H1 (cell line): ENCODE measurements at regions not wholly inside any gene's neighbourhood (a gene's known extent, or its start where the extent isn't known, plus 50 kb on each side); places are given as distances from the start of the nearest gene placed in this dataset.

Experiments
- KDM1A ChIP-seq: fragments of 200-600, 300-600 bp; sonication (generic); IDR thresholded peaks from 2 replicates; pipeline ENCODE4 v1.7.1; 2016; ENCODE audit warnings: mild to moderate bottlenecking, low read length, borderline replicate concordance
- SIX5 ChIP-seq: IDR thresholded peaks from 2 replicates; pipeline ENCODE4 v1.6.1; 2011; ENCODE audit warnings: mild to moderate bottlenecking, low read depth, low read length
- TF ChIP-seq, protein P1 (sequence below): fragments of 300-600 bp; sonication (generic); IDR thresholded peaks from 2 replicates; pipeline ENCODE4 v1.7.1; 2012; ENCODE audit warnings: low read length, moderate library complexity, mild to moderate bottlenecking, inconsistent platforms; ENCODE audit not compliant: insufficient replicate concordance
- TF ChIP-seq, protein P2 (sequence below): IDR thresholded peaks from 2 replicates; pipeline ENCODE4 v1.6.1; 2012; ENCODE audit warnings: low read length, inconsistent platforms

DNA sequence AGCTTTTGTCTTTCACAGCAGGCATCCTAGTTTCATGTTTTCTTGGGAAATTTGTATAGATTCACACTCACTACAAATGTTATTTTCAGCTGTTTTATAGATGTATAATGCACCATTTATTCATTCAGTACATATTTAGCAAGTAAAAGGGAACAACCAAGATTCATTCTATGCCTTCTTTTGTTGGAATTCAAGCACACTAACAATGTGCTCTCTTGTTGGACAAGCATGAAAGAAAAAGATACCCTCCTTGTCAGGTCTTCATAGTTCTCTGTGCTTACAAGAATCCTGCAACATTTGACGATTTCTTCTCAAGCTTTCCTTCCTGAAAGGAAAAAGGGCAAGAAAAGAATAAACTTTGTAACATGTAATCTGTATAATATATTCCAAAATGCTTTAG is 456.0 kb downstream of the USP25 start (continued):
- TF ChIP-seq, protein P1, sequence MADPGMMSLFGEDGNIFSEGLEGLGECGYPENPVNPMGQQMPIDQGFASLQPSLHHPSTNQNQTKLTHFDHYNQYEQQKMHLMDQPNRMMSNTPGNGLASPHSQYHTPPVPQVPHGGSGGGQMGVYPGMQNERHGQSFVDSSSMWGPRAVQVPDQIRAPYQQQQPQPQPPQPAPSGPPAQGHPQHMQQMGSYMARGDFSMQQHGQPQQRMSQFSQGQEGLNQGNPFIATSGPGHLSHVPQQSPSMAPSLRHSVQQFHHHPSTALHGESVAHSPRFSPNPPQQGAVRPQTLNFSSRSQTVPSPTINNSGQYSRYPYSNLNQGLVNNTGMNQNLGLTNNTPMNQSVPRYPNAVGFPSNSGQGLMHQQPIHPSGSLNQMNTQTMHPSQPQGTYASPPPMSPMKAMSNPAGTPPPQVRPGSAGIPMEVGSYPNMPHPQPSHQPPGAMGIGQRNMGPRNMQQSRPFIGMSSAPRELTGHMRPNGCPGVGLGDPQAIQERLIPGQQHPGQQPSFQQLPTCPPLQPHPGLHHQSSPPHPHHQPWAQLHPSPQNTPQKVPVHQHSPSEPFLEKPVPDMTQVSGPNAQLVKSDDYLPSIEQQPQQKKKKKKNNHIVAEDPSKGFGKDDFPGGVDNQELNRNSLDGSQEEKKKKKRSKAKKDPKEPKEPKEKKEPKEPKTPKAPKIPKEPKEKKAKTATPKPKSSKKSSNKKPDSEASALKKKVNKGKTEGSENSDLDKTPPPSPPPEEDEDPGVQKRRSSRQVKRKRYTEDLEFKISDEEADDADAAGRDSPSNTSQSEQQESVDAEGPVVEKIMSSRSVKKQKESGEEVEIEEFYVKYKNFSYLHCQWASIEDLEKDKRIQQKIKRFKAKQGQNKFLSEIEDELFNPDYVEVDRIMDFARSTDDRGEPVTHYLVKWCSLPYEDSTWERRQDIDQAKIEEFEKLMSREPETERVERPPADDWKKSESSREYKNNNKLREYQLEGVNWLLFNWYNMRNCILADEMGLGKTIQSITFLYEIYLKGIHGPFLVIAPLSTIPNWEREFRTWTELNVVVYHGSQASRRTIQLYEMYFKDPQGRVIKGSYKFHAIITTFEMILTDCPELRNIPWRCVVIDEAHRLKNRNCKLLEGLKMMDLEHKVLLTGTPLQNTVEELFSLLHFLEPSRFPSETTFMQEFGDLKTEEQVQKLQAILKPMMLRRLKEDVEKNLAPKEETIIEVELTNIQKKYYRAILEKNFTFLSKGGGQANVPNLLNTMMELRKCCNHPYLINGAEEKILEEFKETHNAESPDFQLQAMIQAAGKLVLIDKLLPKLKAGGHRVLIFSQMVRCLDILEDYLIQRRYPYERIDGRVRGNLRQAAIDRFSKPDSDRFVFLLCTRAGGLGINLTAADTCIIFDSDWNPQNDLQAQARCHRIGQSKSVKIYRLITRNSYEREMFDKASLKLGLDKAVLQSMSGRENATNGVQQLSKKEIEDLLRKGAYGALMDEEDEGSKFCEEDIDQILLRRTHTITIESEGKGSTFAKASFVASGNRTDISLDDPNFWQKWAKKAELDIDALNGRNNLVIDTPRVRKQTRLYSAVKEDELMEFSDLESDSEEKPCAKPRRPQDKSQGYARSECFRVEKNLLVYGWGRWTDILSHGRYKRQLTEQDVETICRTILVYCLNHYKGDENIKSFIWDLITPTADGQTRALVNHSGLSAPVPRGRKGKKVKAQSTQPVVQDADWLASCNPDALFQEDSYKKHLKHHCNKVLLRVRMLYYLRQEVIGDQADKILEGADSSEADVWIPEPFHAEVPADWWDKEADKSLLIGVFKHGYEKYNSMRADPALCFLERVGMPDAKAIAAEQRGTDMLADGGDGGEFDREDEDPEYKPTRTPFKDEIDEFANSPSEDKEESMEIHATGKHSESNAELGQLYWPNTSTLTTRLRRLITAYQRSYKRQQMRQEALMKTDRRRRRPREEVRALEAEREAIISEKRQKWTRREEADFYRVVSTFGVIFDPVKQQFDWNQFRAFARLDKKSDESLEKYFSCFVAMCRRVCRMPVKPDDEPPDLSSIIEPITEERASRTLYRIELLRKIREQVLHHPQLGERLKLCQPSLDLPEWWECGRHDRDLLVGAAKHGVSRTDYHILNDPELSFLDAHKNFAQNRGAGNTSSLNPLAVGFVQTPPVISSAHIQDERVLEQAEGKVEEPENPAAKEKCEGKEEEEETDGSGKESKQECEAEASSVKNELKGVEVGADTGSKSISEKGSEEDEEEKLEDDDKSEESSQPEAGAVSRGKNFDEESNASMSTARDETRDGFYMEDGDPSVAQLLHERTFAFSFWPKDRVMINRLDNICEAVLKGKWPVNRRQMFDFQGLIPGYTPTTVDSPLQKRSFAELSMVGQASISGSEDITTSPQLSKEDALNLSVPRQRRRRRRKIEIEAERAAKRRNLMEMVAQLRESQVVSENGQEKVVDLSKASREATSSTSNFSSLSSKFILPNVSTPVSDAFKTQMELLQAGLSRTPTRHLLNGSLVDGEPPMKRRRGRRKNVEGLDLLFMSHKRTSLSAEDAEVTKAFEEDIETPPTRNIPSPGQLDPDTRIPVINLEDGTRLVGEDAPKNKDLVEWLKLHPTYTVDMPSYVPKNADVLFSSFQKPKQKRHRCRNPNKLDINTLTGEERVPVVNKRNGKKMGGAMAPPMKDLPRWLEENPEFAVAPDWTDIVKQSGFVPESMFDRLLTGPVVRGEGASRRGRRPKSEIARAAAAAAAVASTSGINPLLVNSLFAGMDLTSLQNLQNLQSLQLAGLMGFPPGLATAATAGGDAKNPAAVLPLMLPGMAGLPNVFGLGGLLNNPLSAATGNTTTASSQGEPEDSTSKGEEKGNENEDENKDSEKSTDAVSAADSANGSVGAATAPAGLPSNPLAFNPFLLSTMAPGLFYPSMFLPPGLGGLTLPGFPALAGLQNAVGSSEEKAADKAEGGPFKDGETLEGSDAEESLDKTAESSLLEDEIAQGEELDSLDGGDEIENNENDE = no peak
- no peak for TF ChIP-seq KDM1A
- TF ChIP-seq SIX5 = no peak
- TF ChIP-seq, protein P2, sequence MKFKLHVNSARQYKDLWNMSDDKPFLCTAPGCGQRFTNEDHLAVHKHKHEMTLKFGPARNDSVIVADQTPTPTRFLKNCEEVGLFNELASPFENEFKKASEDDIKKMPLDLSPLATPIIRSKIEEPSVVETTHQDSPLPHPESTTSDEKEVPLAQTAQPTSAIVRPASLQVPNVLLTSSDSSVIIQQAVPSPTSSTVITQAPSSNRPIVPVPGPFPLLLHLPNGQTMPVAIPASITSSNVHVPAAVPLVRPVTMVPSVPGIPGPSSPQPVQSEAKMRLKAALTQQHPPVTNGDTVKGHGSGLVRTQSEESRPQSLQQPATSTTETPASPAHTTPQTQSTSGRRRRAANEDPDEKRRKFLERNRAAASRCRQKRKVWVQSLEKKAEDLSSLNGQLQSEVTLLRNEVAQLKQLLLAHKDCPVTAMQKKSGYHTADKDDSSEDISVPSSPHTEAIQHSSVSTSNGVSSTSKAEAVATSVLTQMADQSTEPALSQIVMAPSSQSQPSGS = no peak
